ENCODE measurements at regions not wholly inside any gene's neighbourhood (a gene's known extent, or its start where the extent isn't known, plus 50 kb on each side); places are given as distances from the start of the nearest gene placed in this dataset.

GRCh38 chr15:31579282-31579681 is 252.6 kb downstream of the KLF13 start:
- POLR2A ChIA-PET: no interaction called here
- peaks cover 0 to 3% (median 0%) of the 10 kb centered on the region in 4 donors for H3K4me1 Mint-ChIP-seq
- H3K27ac Mint-ChIP-seq: no peak overlapping the region
- no peak overlapping the region for H3K4me3 Mint-ChIP-seq
- peaks cover 2 to 27% (median 3%) of the 10 kb centered on the region in 3 donors for H3K36me3 Mint-ChIP-seq
- no peak for DNase-seq
- no peak for ATAC-seq
- peaks cover 0 to 37% (median 14%) of the 10 kb centered on the region in 9 donors for H3K9me3 Mint-ChIP-seq
- peaks cover 0 to 10% (median 0%) of the 10 kb centered on the region in 5 donors for H3K27me3 Mint-ChIP-seq

- no peak overlapping the region for H3K4me3 Mint-ChIP-seq
- H3K36me3 Mint-ChIP-seq: peaks cover 2 to 27% (median 3%) of the 10 kb centered on the region in 3 donors
- POLR2A ChIA-PET: no interaction called here
- peaks cover 0 to 3% (median 0%) of the 10 kb centered on the region in 4 donors for H3K4me1 Mint-ChIP-seq
- no peak for ATAC-seq
- H3K27ac Mint-ChIP-seq: peak overlapping the region in 1 of 10 donors; percentile 4
- H3K27me3 Mint-ChIP-seq: peaks cover 0 to 9% (median 0%) of the 10 kb centered on the region in 5 donors
- H3K9me3 Mint-ChIP-seq: peaks cover 0 to 37% (median 14%) of the 10 kb centered on the region in 9 donors
- DNase-seq: no peak
Observed at GRCh38 chr15:31579976-31580375, 253.3 kb downstream of the KLF13 start.

GRCh38 chr15:31584195-31584594 is 257.6 kb downstream of the KLF13 start:
- POLR2A ChIA-PET: no interaction called here
- no peak for ATAC-seq
- Mint-ChIP-seq H3K27ac (no peak overlapping the region), H3K4me1 (peaks cover 0 to 4% (median 0%) of the 10 kb centered on the region in 4 donors), H3K4me3 (no peak overlapping the region), H3K9me3 (peaks cover 0 to 37% (median 14%) of the 10 kb centered on the region in 9 donors), H3K27me3 (peaks cover 8 to 20% (median 18%) of the 10 kb centered on the region in 5 donors), H3K36me3 (peaks cover 2 to 27% (median 3%) of the 10 kb centered on the region in 3 donors)
- no peak for DNase-seq

GRCh38 chr15:31585240-31585639 is 258.6 kb downstream of the KLF13 start:
- peaks cover 0 to 2% (median 0%) of the 10 kb centered on the region in 4 donors for H3K4me1 Mint-ChIP-seq
- POLR2A ChIA-PET: no interaction called here

GRCh38 chr15:31586841-31587240 is 260.2 kb downstream of the KLF13 start:
- peaks cover 2 to 15% (median 3%) of the 10 kb centered on the region in 3 donors for H3K36me3 Mint-ChIP-seq
- POLR2A ChIA-PET: no interaction called here
- H3K27ac Mint-ChIP-seq: no peak overlapping the region
- H3K27me3 Mint-ChIP-seq: peaks cover 8 to 22% (median 20%) of the 10 kb centered on the region in 5 donors
- ATAC-seq (no peak), DNase-seq (no peak)
- H3K4me3 Mint-ChIP-seq: no peak overlapping the region
- peaks cover 0 to 17% (median 11%) of the 10 kb centered on the region in 9 donors for H3K9me3 Mint-ChIP-seq
- peaks cover 0 to 2% (median 0%) of the 10 kb centered on the region in 4 donors for H3K4me1 Mint-ChIP-seq

More at GRCh38 chr15:31585240-31585639, 258.6 kb downstream of the KLF13 start:
- H3K27ac Mint-ChIP-seq: no peak overlapping the region
- DNase-seq (no peak), ATAC-seq (no peak)
- H3K27me3 Mint-ChIP-seq: peaks cover 8 to 20% (median 16%) of the 10 kb centered on the region in 5 donors
- no peak overlapping the region for H3K4me3 Mint-ChIP-seq
- peaks cover 2 to 21% (median 3%) of the 10 kb centered on the region in 3 donors for H3K36me3 Mint-ChIP-seq
- peaks cover 0 to 31% (median 14%) of the 10 kb centered on the region in 9 donors for H3K9me3 Mint-ChIP-seq

- DNase-seq (no peak), ATAC-seq (no peak)
- Mint-ChIP-seq H3K27me3 (peaks cover 8 to 22% (median 20%) of the 10 kb centered on the region in 5 donors), H3K27ac (no peak overlapping the region), H3K4me3 (no peak overlapping the region), H3K4me1 (peaks cover 0 to 2% (median 0%) of the 10 kb centered on the region in 4 donors), H3K9me3 (peaks cover 0 to 10% (median 4%) of the 10 kb centered on the region in 9 donors), H3K36me3 (peaks cover 2 to 8% (median 3%) of the 10 kb centered on the region in 3 donors)
- POLR2A ChIA-PET: no interaction called here
Observed at GRCh38 chr15:31587583-31587982, 260.9 kb downstream of the KLF13 start.

- peaks cover 0 to 2% (median 0%) of the 10 kb centered on the region in 4 donors for H3K4me1 Mint-ChIP-seq
- peaks cover 6 to 20% (median 17%) of the 10 kb centered on the region in 5 donors for H3K27me3 Mint-ChIP-seq
- no peaks in the 10 kb centered on the region for H3K36me3 Mint-ChIP-seq
- H3K4me3 Mint-ChIP-seq: no peak overlapping the region
- peaks cover 0 to 2% (median 0%) of the 10 kb centered on the region in 9 donors for H3K9me3 Mint-ChIP-seq
- DNase-seq: no peak
- H3K27ac Mint-ChIP-seq: peak overlapping the region in 1 of 10 donors; percentile 70
- POLR2A ChIA-PET: no interaction called here
- no peak for ATAC-seq
Observed at GRCh38 chr15:31590609-31591008, 264.0 kb downstream of the KLF13 start.

GRCh38 chr15:31591908-31592307 is 265.3 kb downstream of the KLF13 start:
- H3K4me3 Mint-ChIP-seq: no peak overlapping the region
- peaks cover 0 to 2% (median 0%) of the 10 kb centered on the region in 4 donors for H3K4me1 Mint-ChIP-seq
- no peak overlapping the region for H3K27ac Mint-ChIP-seq
- DNase-seq (no peak), ATAC-seq (no peak)
- peaks cover 5 to 13% (median 12%) of the 10 kb centered on the region in 5 donors for H3K27me3 Mint-ChIP-seq
- H3K9me3 Mint-ChIP-seq: no peaks in the 10 kb centered on the region
- no peaks in the 10 kb centered on the region for H3K36me3 Mint-ChIP-seq
- POLR2A ChIA-PET: no interaction called here

GRCh38 chr15:31597466-31597865 is 270.8 kb downstream of the KLF13 start:
- Mint-ChIP-seq H3K9me3 (peaks cover 0 to 3% (median 0%) of the 10 kb centered on the region in 9 donors), H3K4me1 (no peaks in the 10 kb centered on the region), H3K27me3 (peaks cover 7 to 38% (median 19%) of the 10 kb centered on the region in 5 donors), H3K36me3 (no peaks in the 10 kb centered on the region), H3K4me3 (no peak overlapping the region), H3K27ac (peak overlapping the region in 1 of 10 donors; percentile 78)
- POLR2A ChIA-PET: no interaction called here
- ATAC-seq (no peak), DNase-seq (no peak)

GRCh38 chr15:31598620-31599019 is 272.0 kb downstream of the KLF13 start:
- Mint-ChIP-seq H3K27me3 (peaks cover 7 to 38% (median 19%) of the 10 kb centered on the region in 5 donors), H3K9me3 (peaks cover 0 to 8% (median 0%) of the 10 kb centered on the region in 9 donors), H3K36me3 (no peaks in the 10 kb centered on the region), H3K27ac (no peak overlapping the region), H3K4me3 (no peak overlapping the region), H3K4me1 (no peaks in the 10 kb centered on the region)
- DNase-seq (no peak), ATAC-seq (no peak)
- POLR2A ChIA-PET: no interaction called here

GRCh38 chr15:31605467-31605931 is 278.9 kb downstream of the KLF13 start:
- H3K4me1 Mint-ChIP-seq: peaks cover 0 to 2% (median 0%) of the 10 kb centered on the region in 4 donors

GRCh38 chr15:31606194-31606669 is 279.6 kb downstream of the KLF13 start:
- POLR2A ChIA-PET: no interaction called here
- DNase-seq: no peak
- peaks cover 8 to 36% (median 24%) of the 10 kb centered on the region in 5 donors for H3K27me3 Mint-ChIP-seq
- H3K4me3 Mint-ChIP-seq: no peak overlapping the region
- no peak overlapping the region for H3K27ac Mint-ChIP-seq
- H3K9me3 Mint-ChIP-seq: peaks cover 0 to 11% (median 2%) of the 10 kb centered on the region in 9 donors
- ATAC-seq: no peak
- H3K36me3 Mint-ChIP-seq: no peaks in the 10 kb centered on the region
- peaks cover 0 to 2% (median 0%) of the 10 kb centered on the region in 4 donors for H3K4me1 Mint-ChIP-seq

More at GRCh38 chr15:31605467-31605931, 278.9 kb downstream of the KLF13 start:
- Mint-ChIP-seq H3K27ac (no peak overlapping the region), H3K4me3 (no peak overlapping the region), H3K36me3 (no peaks in the 10 kb centered on the region), H3K27me3 (peaks cover 10 to 37% (median 24%) of the 10 kb centered on the region in 5 donors), H3K9me3 (peaks cover 0 to 11% (median 0%) of the 10 kb centered on the region in 9 donors)
- no peak for ATAC-seq
- POLR2A ChIA-PET: no interaction called here
- no peak for DNase-seq

- DNase-seq: no peak
Observed at GRCh38 chr15:31606931-31607497, 280.4 kb downstream of the KLF13 start.

More at GRCh38 chr15:31606931-31607497, 280.4 kb downstream of the KLF13 start:
- peaks cover 0 to 11% (median 2%) of the 10 kb centered on the region in 9 donors for H3K9me3 Mint-ChIP-seq
- H3K36me3 Mint-ChIP-seq: no peaks in the 10 kb centered on the region
- no peak for ATAC-seq
- H3K27me3 Mint-ChIP-seq: peaks cover 12 to 36% (median 25%) of the 10 kb centered on the region in 5 donors
- no peak overlapping the region for H3K4me3 Mint-ChIP-seq
- POLR2A ChIA-PET: no interaction called here
- H3K4me1 Mint-ChIP-seq: peaks cover 0 to 2% (median 0%) of the 10 kb centered on the region in 4 donors
- H3K27ac Mint-ChIP-seq: no peak overlapping the region

Measured in naive thymus-derived CD8-positive, alpha-beta T cell (primary cell).